Activated CD4-positive, alpha-beta T cell treated with anti-CD3 and anti-CD28 coated beads, Interleukin-2, Interleukin-4, amounts not matched to agents 100 ng/mL and 50 ng/mL, durations not matched to agents 16 hours and 8 hours (primary cell): ENCODE measurements at regions not wholly inside any gene's neighbourhood (a gene's known extent, or its start where the extent isn't known, plus 50 kb on each side); places are given as distances from the start of the nearest gene placed in this dataset.
"Not testable (repeated sequence)": the region's sequence is repeated elsewhere in the genome, so short reads cannot be mapped to it uniquely, and the experiment has no call there.

Experiments used
- DNase-seq: peaks from one replicate; pipeline ENCODE4 v3.0.0-alpha.2; 2020; ENCODE audit warnings: low spot score

- no peak for DNase-seq
These were observed 57.3 kb upstream of the ADGRA3 start for GRCh38 chr4:22573198-22573597.

- DNase-seq: no peak
These were observed 57.8 kb upstream of the ADGRA3 start for GRCh38 chr4:22573641-22574040.

GRCh38 chr4:22574424-22574823 is 58.6 kb upstream of the ADGRA3 start:
- no peak for DNase-seq

- DNase-seq: no peak
These were observed 59.0 kb upstream of the ADGRA3 start for GRCh38 chr4:22574880-22575279.

- DNase-seq: no peak
These were observed 71.4 kb upstream of the ADGRA3 start for GRCh38 chr4:22587253-22587652.

GRCh38 chr4:22593933-22594332 is 78.1 kb upstream of the ADGRA3 start:
- DNase-seq: no peak

GRCh38 chr4:22595684-22596083 is 79.8 kb upstream of the ADGRA3 start:
- no peak for DNase-seq

- DNase-seq: no peak
These were observed 80.5 kb upstream of the ADGRA3 start for GRCh38 chr4:22596409-22596808.

GRCh38 chr4:22597471-22597870 is 81.6 kb upstream of the ADGRA3 start:
- no peak for DNase-seq

GRCh38 chr4:22598113-22599047 is 82.5 kb upstream of the ADGRA3 start:
- DNase-seq: not testable (repeated sequence)

- not testable (repeated sequence) for DNase-seq
These were observed 83.5 kb upstream of the ADGRA3 start for GRCh38 chr4:22599228-22599928.

- not testable (repeated sequence) for DNase-seq
These were observed 84.1 kb upstream of the ADGRA3 start for GRCh38 chr4:22599929-22600432.

GRCh38 chr4:22601638-22602037 is 85.8 kb upstream of the ADGRA3 start:
- DNase-seq: not testable (repeated sequence)

- DNase-seq: peak; percentile 37
These were observed 85.4 kb upstream of the GBA3 start for GRCh38 chr4:22607382-22607781.

- not testable (repeated sequence) for DNase-seq
These were observed 82.7 kb upstream of the GBA3 start for GRCh38 chr4:22609951-22610525.

- no peak for DNase-seq
These were observed 78.6 kb upstream of the GBA3 start for GRCh38 chr4:22614114-22614513.

GRCh38 chr4:22616516-22616915 is 76.2 kb upstream of the GBA3 start:
- DNase-seq: no peak

GRCh38 chr4:22620144-22620543 is 72.6 kb upstream of the GBA3 start:
- not testable (repeated sequence) for DNase-seq

GRCh38 chr4:22621970-22622369 is 70.8 kb upstream of the GBA3 start:
- DNase-seq: not testable (repeated sequence)

- DNase-seq: not testable (repeated sequence)
These were observed 68.7 kb upstream of the GBA3 start for GRCh38 chr4:22624002-22624401.

GRCh38 chr4:22625311-22625710 is 67.4 kb upstream of the GBA3 start:
- DNase-seq: no peak

GRCh38 chr4:22627851-22628250 is 64.9 kb upstream of the GBA3 start:
- DNase-seq: not testable (repeated sequence)
